ENCODE measurements at regions not wholly inside any gene's neighbourhood (a gene's known extent, or its start where the extent isn't known, plus 50 kb on each side); places are given as distances from the start of the nearest gene placed in this dataset.

- TF ChIP-seq ZNF518A (tag by site-specific recombination; conservative IDR thresholded peaks at IDR 0.05; ENCODE audit: low read depth), result no peak
- TF ChIP-seq ZNF555 (tag by site-specific recombination; conservative IDR thresholded peaks at IDR 0.05), result no peak
- no peak for TF ChIP-seq GLIS1 (tag by site-specific recombination; IDR thresholded peaks at IDR 0.05)
- TF ChIP-seq ZNF394 (tag by site-specific recombination; IDR thresholded peaks at IDR 0.05; ENCODE audit: borderline replicate concordance), result no peak
- no peak for TF ChIP-seq ZNF571 (tag by site-specific recombination; IDR thresholded peaks at IDR 0.05)
- no peak for TF ChIP-seq SCRT1 (tag by site-specific recombination; IDR thresholded peaks at IDR 0.05; ENCODE audit: borderline replicate concordance)
- TF ChIP-seq ZNF398 (tag by site-specific recombination; IDR thresholded peaks at IDR 0.05), result no peak
- no peak for TF ChIP-seq REPIN1 (tag by site-specific recombination; IDR thresholded peaks at IDR 0.05; ENCODE audit: low read depth)
- Histone ChIP-seq H3K4me3 (ENCODE audit: low read depth, low read length) (no peak overlapping the region), H3K36me3 (ENCODE audit: control insufficient read depth in 2 of 2, insufficient read depth in 1 of 2, low read length in 2 of 2) (no peaks in the 10 kb centered on the region), H3K9me3 (ENCODE audit: control insufficient read depth, insufficient read depth, low read depth, low read length) (no peaks in the 10 kb centered on the region), H3K27ac (ENCODE audit: extremely low read depth, low read depth, low read length) (no peak overlapping the region), H3K4me1 (ENCODE audit: control insufficient read depth, insufficient read depth, low read length) (no peaks in the 10 kb centered on the region)
- ChIA-PET POLR2A (no interaction called here), CTCF (no interaction called here)
Observed at GRCh38 chr15:87099916-87100315, 1020.2 kb downstream of the AGBL1 start.

- no peaks in the 10 kb centered on the region for H3K9me3 ChIP-seq (ENCODE audit: control insufficient read depth, insufficient read depth, low read depth, low read length)
- no peaks in the 10 kb centered on the region for H3K4me1 ChIP-seq (ENCODE audit: control insufficient read depth, insufficient read depth, low read length)
- H3K4me3 ChIP-seq (ENCODE audit: low read depth, low read length), result no peak overlapping the region
- H3K27ac ChIP-seq (ENCODE audit: extremely low read depth, low read depth, low read length), result no peak overlapping the region
- H3K36me3 ChIP-seq (ENCODE audit: control insufficient read depth in 2 of 2, insufficient read depth in 1 of 2, low read length in 2 of 2), result no peaks in the 10 kb centered on the region
- CTCF ChIA-PET, result no interaction called here
- POLR2A ChIA-PET, result no interaction called here
- TF ChIP-seq PRDM1 (tag by site-specific recombination; IDR thresholded peaks at IDR 0.05) (no peak), ZBTB48 (tag by site-specific recombination; IDR thresholded peaks at IDR 0.05) (no peak), ZNF133 (tag by site-specific recombination; IDR thresholded peaks at IDR 0.05) (no peak), ZBTB1 (tag by site-specific recombination; IDR thresholded peaks at IDR 0.05) (no peak), KLF9 (tag by site-specific recombination; IDR thresholded peaks at IDR 0.05; ENCODE audit: low read depth) (no peak), RBAK (tag by site-specific recombination; IDR thresholded peaks at IDR 0.05) (no peak), KLF7 (tag by site-specific recombination; IDR thresholded peaks at IDR 0.05; ENCODE audit: borderline replicate concordance) (no peak), ZNF549 (tag by site-specific recombination; IDR thresholded peaks at IDR 0.05) (no peak), HOXA7 (CRISPR knock-in tag; IDR thresholded peaks at IDR 0.05; ENCODE audit: borderline replicate concordance) (no peak), ZNF37A (tag by site-specific recombination; IDR thresholded peaks at IDR 0.05) (no peak), ZNF473 (tag by site-specific recombination; IDR thresholded peaks at IDR 0.05) (no peak), WT1 (tag by site-specific recombination; IDR thresholded peaks at IDR 0.05) (no peak), ZBTB6 (tag by site-specific recombination; IDR thresholded peaks at IDR 0.05) (no peak), PRDM2 (tag by site-specific recombination; IDR thresholded peaks at IDR 0.05; ENCODE audit: borderline replicate concordance) (no peak)
Observed at GRCh38 chr15:87089551-87089950, 1009.9 kb downstream of the AGBL1 start.
